GM12878 (cell line): ENCODE measurements at regions not wholly inside any gene's neighbourhood (a gene's known extent, or its start where the extent isn't known, plus 50 kb on each side); places are given as distances from the start of the nearest gene placed in this dataset.

ENCODE experiments used
- CREB1 ChIP-seq: IDR thresholded peaks from 2 replicates; pipeline ENCODE4 v1.6.1; 2012; ENCODE audit warnings: low read depth, mild to moderate bottlenecking, inconsistent platforms
- CTCF ChIP-seq, 3 experiments: IDR thresholded peaks in 2 of 3; conservative IDR thresholded peaks in 1 of 3; 2 replicates each; pipeline ENCODE4 v1.5.1; 2011; ENCODE audit warnings: low read depth in 3 of 3, low read length in 3 of 3, mild to moderate bottlenecking in 3 of 3, control low read depth in 2 of 3, moderate library complexity in 2 of 3, inconsistent platforms in 1 of 3, mixed read lengths in 1 of 3; ENCODE audit not compliant: control insufficient read depth in 2 of 3, insufficient read depth in 1 of 3; ENCODE audit errors: extremely low read depth in 1 of 3
- GABPA ChIP-seq: IDR thresholded peaks from 2 replicates; pipeline ENCODE4 v1.6.1; 2014; ENCODE audit warnings: antibody characterized with exemption, low read depth, mild to moderate bottlenecking, inconsistent platforms
- JUNB ChIP-seq: IDR thresholded peaks from 2 replicates; pipeline ENCODE4 v1.6.1; 2016; ENCODE audit warnings: antibody characterized with exemption, mild to moderate bottlenecking
- RAD21 ChIP-seq: IDR thresholded peaks from 2 replicates; pipeline ENCODE4 v1.6.1; 2011; ENCODE audit warnings: mild to moderate bottlenecking, low read depth, low read length, moderate library complexity; ENCODE audit not compliant: insufficient read depth
- SMC3 ChIP-seq: IDR thresholded peaks from 2 replicates; pipeline ENCODE4 v1.6.1; 2011; ENCODE audit warnings: low read length, improper control_type of control experiment, borderline replicate concordance
- ZNF592 ChIP-seq: fragments of 450-650 bp; IDR thresholded peaks from 2 replicates; pipeline ENCODE4 v1.6.1; 2017; ENCODE audit warnings: mild to moderate bottlenecking, moderate library complexity
- TF ChIP-seq, protein P1 (sequence below): IDR thresholded peaks from 2 replicates; pipeline ENCODE4 v1.6.1; 2011; ENCODE audit warnings: low read depth, low read length, improper control_type of control experiment, borderline replicate concordance

GRCh38 chr7:34313289-34313688, 344.7 kb upstream of the NPSR1 start:
- no peak for TF ChIP-seq RAD21
- TF ChIP-seq GABPA: no peak
- TF ChIP-seq SMC3: no peak
- TF ChIP-seq CTCF (IDR thresholded peaks at IDR 0.05 in 2 of 3, conservative IDR thresholded peaks at IDR 0.05 in 1 of 3; ENCODE audit: control insufficient read depth in 2 of 3, extremely low read depth in 1 of 3, insufficient read depth in 1 of 3, low read depth in 3 of 3, low read length in 3 of 3): no peak
- no peak for TF ChIP-seq CREB1
- TF ChIP-seq JUNB: no peak
- no peak for TF ChIP-seq ZNF592
- TF ChIP-seq, protein P1, sequence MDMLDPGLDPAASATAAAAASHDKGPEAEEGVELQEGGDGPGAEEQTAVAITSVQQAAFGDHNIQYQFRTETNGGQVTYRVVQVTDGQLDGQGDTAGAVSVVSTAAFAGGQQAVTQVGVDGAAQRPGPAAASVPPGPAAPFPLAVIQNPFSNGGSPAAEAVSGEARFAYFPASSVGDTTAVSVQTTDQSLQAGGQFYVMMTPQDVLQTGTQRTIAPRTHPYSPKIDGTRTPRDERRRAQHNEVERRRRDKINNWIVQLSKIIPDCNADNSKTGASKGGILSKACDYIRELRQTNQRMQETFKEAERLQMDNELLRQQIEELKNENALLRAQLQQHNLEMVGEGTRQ: no peak
